ENCODE measurements at regions not wholly inside any gene's neighbourhood (a gene's known extent, or its start where the extent isn't known, plus 50 kb on each side); places are given as distances from the start of the nearest gene placed in this dataset.

GRCh38 chr13:37460166-37460565 is 138.4 kb downstream of the POSTN start:
- no peaks in the 10 kb centered on the region for H3K9me3 ChIP-seq (ENCODE audit: control insufficient read depth, insufficient read depth, low read length)
- no peaks in the 10 kb centered on the region for H3K4me1 ChIP-seq (ENCODE audit: control insufficient read depth, low read length)
- no peak overlapping the region for H3K27ac ChIP-seq (ENCODE audit: low read depth, low read length)
- H3K4me3 ChIP-seq (ENCODE audit: low read length) = no peak overlapping the region
- H3K79me2 ChIP-seq (ENCODE audit: control insufficient read depth, low read length) = no peaks in the 10 kb centered on the region
- H3K36me3 ChIP-seq (ENCODE audit: control insufficient read depth, low read length) = no peaks in the 10 kb centered on the region
- H3F3A ChIP-seq (ENCODE audit: control insufficient read depth, insufficient read depth) = no peaks in the 10 kb centered on the region
- H3K9me2 ChIP-seq (replicated peaks; ENCODE audit: control insufficient read depth, low read length) = no peaks in the 10 kb centered on the region
- no peaks in the 10 kb centered on the region for H4K20me1 ChIP-seq (ENCODE audit: control insufficient read depth, insufficient read depth, low read depth, low read length)
- H3K27me3 ChIP-seq (ENCODE audit: control insufficient read depth, low read length) = no peaks in the 10 kb centered on the region
- H3K4me2 ChIP-seq (ENCODE audit: low read length) = no peak overlapping the region
- TF ChIP-seq CTCF (IDR thresholded peaks at IDR 0.05; ENCODE audit: low read depth, low read length, poor library complexity, severe bottlenecking) (no peak), EZH2phosphoT487 (IDR thresholded peaks at IDR 0.05; ENCODE audit: borderline replicate concordance, low read length) (no peak)

GRCh38 chr13:37457612-37458011 is 141.0 kb downstream of the POSTN start:
- no peaks in the 10 kb centered on the region for H3K27me3 ChIP-seq (ENCODE audit: control insufficient read depth, low read length)
- no peaks in the 10 kb centered on the region for H3K36me3 ChIP-seq (ENCODE audit: control insufficient read depth, low read length)
- no peak overlapping the region for H3K4me3 ChIP-seq (ENCODE audit: low read length)
- no peaks in the 10 kb centered on the region for H3F3A ChIP-seq (ENCODE audit: control insufficient read depth, insufficient read depth)
- H3K27ac ChIP-seq (ENCODE audit: low read depth, low read length) = no peak overlapping the region
- H3K4me2 ChIP-seq (ENCODE audit: low read length) = no peak overlapping the region
- H3K79me2 ChIP-seq (ENCODE audit: control insufficient read depth, low read length) = no peaks in the 10 kb centered on the region
- no peaks in the 10 kb centered on the region for H3K9me2 ChIP-seq (replicated peaks; ENCODE audit: control insufficient read depth, low read length)
- TF ChIP-seq CTCF (IDR thresholded peaks at IDR 0.05; ENCODE audit: low read depth, low read length, poor library complexity, severe bottlenecking) (no peak), EZH2phosphoT487 (IDR thresholded peaks at IDR 0.05; ENCODE audit: borderline replicate concordance, low read length) (no peak)
- H3K4me1 ChIP-seq (ENCODE audit: control insufficient read depth, low read length) = no peaks in the 10 kb centered on the region
- H3K9me3 ChIP-seq (ENCODE audit: control insufficient read depth, insufficient read depth, low read length) = no peaks in the 10 kb centered on the region
- H4K20me1 ChIP-seq (ENCODE audit: control insufficient read depth, insufficient read depth, low read depth, low read length) = no peaks in the 10 kb centered on the region

- no peak overlapping the region for H3K4me2 ChIP-seq (ENCODE audit: low read length)
- H3F3A ChIP-seq (ENCODE audit: control insufficient read depth, insufficient read depth) = no peaks in the 10 kb centered on the region
- TF ChIP-seq CTCF (IDR thresholded peaks at IDR 0.05; ENCODE audit: low read depth, low read length, poor library complexity, severe bottlenecking) (no peak), EZH2phosphoT487 (IDR thresholded peaks at IDR 0.05; ENCODE audit: borderline replicate concordance, low read length) (no peak)
- no peak overlapping the region for H3K27ac ChIP-seq (ENCODE audit: low read depth, low read length)
- no peaks in the 10 kb centered on the region for H3K79me2 ChIP-seq (ENCODE audit: control insufficient read depth, low read length)
- H4K20me1 ChIP-seq (ENCODE audit: control insufficient read depth, insufficient read depth, low read depth, low read length) = no peaks in the 10 kb centered on the region
- no peaks in the 10 kb centered on the region for H3K9me3 ChIP-seq (ENCODE audit: control insufficient read depth, insufficient read depth, low read length)
- no peaks in the 10 kb centered on the region for H3K4me1 ChIP-seq (ENCODE audit: control insufficient read depth, low read length)
- H3K36me3 ChIP-seq (ENCODE audit: control insufficient read depth, low read length) = no peaks in the 10 kb centered on the region
- H3K27me3 ChIP-seq (ENCODE audit: control insufficient read depth, low read length) = no peaks in the 10 kb centered on the region
- H3K4me3 ChIP-seq (ENCODE audit: low read length) = no peak overlapping the region
- H3K9me2 ChIP-seq (replicated peaks; ENCODE audit: control insufficient read depth, low read length) = no peaks in the 10 kb centered on the region
Measured at GRCh38 chr13:37456506-37456905, 142.1 kb downstream of the POSTN start.

GRCh38 chr13:37456041-37456440 is 142.5 kb downstream of the POSTN start:
- H3F3A ChIP-seq (ENCODE audit: control insufficient read depth, insufficient read depth) = no peaks in the 10 kb centered on the region
- H3K36me3 ChIP-seq (ENCODE audit: control insufficient read depth, low read length) = no peaks in the 10 kb centered on the region
- H3K4me3 ChIP-seq (ENCODE audit: low read length) = no peak overlapping the region
- no peak for TF ChIP-seq CTCF (IDR thresholded peaks at IDR 0.05; ENCODE audit: low read depth, low read length, poor library complexity, severe bottlenecking)
- H3K27me3 ChIP-seq (ENCODE audit: control insufficient read depth, low read length) = no peaks in the 10 kb centered on the region
- H4K20me1 ChIP-seq (ENCODE audit: control insufficient read depth, insufficient read depth, low read depth, low read length) = no peaks in the 10 kb centered on the region
- H3K27ac ChIP-seq (ENCODE audit: low read depth, low read length) = no peak overlapping the region
- H3K4me1 ChIP-seq (ENCODE audit: control insufficient read depth, low read length) = no peaks in the 10 kb centered on the region
- no peak overlapping the region for H3K4me2 ChIP-seq (ENCODE audit: low read length)
- H3K79me2 ChIP-seq (ENCODE audit: control insufficient read depth, low read length) = no peaks in the 10 kb centered on the region
- no peaks in the 10 kb centered on the region for H3K9me3 ChIP-seq (ENCODE audit: control insufficient read depth, insufficient read depth, low read length)
- H3K9me2 ChIP-seq (replicated peaks; ENCODE audit: control insufficient read depth, low read length) = no peaks in the 10 kb centered on the region

Data from DOHH2 (cell line).